Nephron (organoid): ENCODE measurements at regions not wholly inside any gene's neighbourhood (a gene's known extent, or its start where the extent isn't known, plus 50 kb on each side); places are given as distances from the start of the nearest gene placed in this dataset.
"Not testable (repeated sequence)": the region's sequence is repeated elsewhere in the genome, so short reads cannot be mapped to it uniquely, and the experiment has no call there.

ENCODE experiments used
- H3K27ac Mint-ChIP-seq, 3 experiments: 2 replicates each; pipeline ENCODE4 v1.8.0; 2020; ENCODE audit warnings: mixed read lengths in 3 of 3, mild to moderate bottlenecking in 2 of 3, moderate library complexity in 1 of 3
- H3K27me3 Mint-ChIP-seq: 2 replicates; pipeline ENCODE4 v1.8.0; 2021; ENCODE audit warnings: low read depth, mild to moderate bottlenecking, moderate library complexity, mixed read lengths
- H3K36me3 Mint-ChIP-seq: 2 replicates; pipeline ENCODE4 v1.8.0; 2020; ENCODE audit warnings: low read depth, mixed read lengths
- H3K4me1 Mint-ChIP-seq: 2 replicates; pipeline ENCODE4 v1.8.0; 2020; ENCODE audit warnings: mixed read lengths
- H3K4me3 Mint-ChIP-seq, 3 experiments: 2 replicates each; pipeline ENCODE4 v1.8.0; 2020; ENCODE audit warnings: mild to moderate bottlenecking in 3 of 3, mixed read lengths in 3 of 3, moderate library complexity in 2 of 3
- H3K9me3 Mint-ChIP-seq: 2 replicates; pipeline ENCODE4 v1.8.0; 2020; ENCODE audit warnings: mixed read lengths
- CTCF ChIP-seq, 3 experiments: fragments of 200-600 bp; sonication (generic); IDR thresholded peaks; one replicate each; pipeline ENCODE4 v1.5.0; 2021; ENCODE audit warnings: antibody characterized with exemption in 3 of 3; ENCODE audit not compliant: unreplicated experiment in 3 of 3

- TF ChIP-seq CTCF (IDR thresholded peaks at IDR 0.05; ENCODE audit: unreplicated experiment in 3 of 3): no peak
- H3K4me1 Mint-ChIP-seq: no peaks in the 10 kb centered on the region
- H3K9me3 Mint-ChIP-seq: peaks cover 4% of the 10 kb centered on the region
- H3K27ac Mint-ChIP-seq: no peak overlapping the region
- H3K27me3 Mint-ChIP-seq: peaks cover 3% of the 10 kb centered on the region
- no peak overlapping the region for H3K4me3 Mint-ChIP-seq
- H3K36me3 Mint-ChIP-seq: no peaks in the 10 kb centered on the region
These were observed 141.8 kb downstream of the NPIPB5 start for GRCh38 chr16:22652463-22652845.

- no peak overlapping the region for H3K27ac Mint-ChIP-seq
- peaks cover 4% of the 10 kb centered on the region for H3K9me3 Mint-ChIP-seq
- peaks cover 3% of the 10 kb centered on the region for H3K27me3 Mint-ChIP-seq
- H3K36me3 Mint-ChIP-seq: no peaks in the 10 kb centered on the region
- H3K4me1 Mint-ChIP-seq: no peaks in the 10 kb centered on the region
- TF ChIP-seq CTCF (IDR thresholded peaks at IDR 0.05; ENCODE audit: unreplicated experiment in 3 of 3): no peak
- no peak overlapping the region for H3K4me3 Mint-ChIP-seq
These were observed 143.2 kb downstream of the NPIPB5 start for GRCh38 chr16:22653876-22654275.

GRCh38 chr16:22656573-22656972 is 145.9 kb downstream of the NPIPB5 start:
- not testable (repeated sequence) for H3K4me1 Mint-ChIP-seq, H3K4me3 Mint-ChIP-seq, H3K27ac Mint-ChIP-seq, H3K27me3 Mint-ChIP-seq, H3K9me3 Mint-ChIP-seq, H3K36me3 Mint-ChIP-seq

GRCh38 chr16:22659933-22660332 is 149.2 kb downstream of the NPIPB5 start:
- H3K4me3 Mint-ChIP-seq: no peak overlapping the region
- no peaks in the 10 kb centered on the region for H3K27me3 Mint-ChIP-seq
- H3K36me3 Mint-ChIP-seq: no peaks in the 10 kb centered on the region
- H3K27ac Mint-ChIP-seq: no peak overlapping the region
- no peak for TF ChIP-seq CTCF (IDR thresholded peaks at IDR 0.05; ENCODE audit: unreplicated experiment in 3 of 3)
- peaks cover 4% of the 10 kb centered on the region for H3K9me3 Mint-ChIP-seq
- H3K4me1 Mint-ChIP-seq: no peaks in the 10 kb centered on the region

GRCh38 chr16:22660441-22661160 is 149.9 kb downstream of the NPIPB5 start:
- Mint-ChIP-seq H3K4me3 (no peak overlapping the region), H3K27me3 (no peaks in the 10 kb centered on the region), H3K27ac (no peak overlapping the region), H3K36me3 (no peaks in the 10 kb centered on the region), H3K9me3 (peaks cover 4% of the 10 kb centered on the region), H3K4me1 (no peaks in the 10 kb centered on the region)
- no peak for TF ChIP-seq CTCF (IDR thresholded peaks at IDR 0.05; ENCODE audit: unreplicated experiment in 3 of 3)

GRCh38 chr16:22661161-22661647 is 150.5 kb downstream of the NPIPB5 start:
- TF ChIP-seq CTCF (IDR thresholded peaks at IDR 0.05; ENCODE audit: unreplicated experiment in 3 of 3): no peak
- Mint-ChIP-seq H3K27ac (no peak overlapping the region), H3K36me3 (no peaks in the 10 kb centered on the region), H3K9me3 (peaks cover under 1% of the 10 kb centered on the region), H3K27me3 (no peaks in the 10 kb centered on the region), H3K4me3 (no peak overlapping the region), H3K4me1 (no peaks in the 10 kb centered on the region)

GRCh38 chr16:22662958-22663357 is 151.0 kb upstream of the HS3ST2 start:
- not testable (repeated sequence) for H3K4me3 Mint-ChIP-seq, H3K4me1 Mint-ChIP-seq, H3K27ac Mint-ChIP-seq, H3K36me3 Mint-ChIP-seq, H3K9me3 Mint-ChIP-seq, H3K27me3 Mint-ChIP-seq
